ENCODE measurements at regions not wholly inside any gene's neighbourhood (a gene's known extent, or its start where the extent isn't known, plus 50 kb on each side); places are given as distances from the start of the nearest gene placed in this dataset.
A peak's percentile ranks its signal among the peaks of the same experiment; 100 is the strongest.
"Not testable (repeated sequence)": the region's sequence is repeated elsewhere in the genome, so short reads cannot be mapped to it uniquely, and the experiment has no call there.

GRCh38 chr16:23013484-23013883 lies 135.8 kb downstream of the USP31 start:
- DNase-seq = no peak
- H3K27me3 ChIP-seq (ENCODE audit: control insufficient read depth, insufficient read depth, low read length) = no peaks in the 10 kb centered on the region
- no peak overlapping the region for H3K4me3 ChIP-seq (ENCODE audit: insufficient read depth, low read depth, low read length)
- no peaks in the 10 kb centered on the region for H3K36me3 ChIP-seq (replicated peaks; ENCODE audit: control insufficient read depth, insufficient read depth, low read length)

- no peak for DNase-seq
These were observed 140.2 kb downstream of the USP31 start for GRCh38 chr16:23009075-23009474.

GRCh38 chr16:23008041-23008440 lies 141.2 kb downstream of the USP31 start:
- H3K27me3 ChIP-seq (ENCODE audit: control insufficient read depth, insufficient read depth, low read length) = no peaks in the 10 kb centered on the region
- no peaks in the 10 kb centered on the region for H3K36me3 ChIP-seq (replicated peaks; ENCODE audit: control insufficient read depth, insufficient read depth, low read length)
- H3K4me3 ChIP-seq (ENCODE audit: insufficient read depth, low read depth, low read length) = no peak overlapping the region
- DNase-seq = no peak

More at GRCh38 chr16:23009075-23009474, 140.2 kb downstream of the USP31 start:
- Histone ChIP-seq H3K27me3 (ENCODE audit: control insufficient read depth, insufficient read depth, low read length) (no peaks in the 10 kb centered on the region), H3K36me3 (replicated peaks; ENCODE audit: control insufficient read depth, insufficient read depth, low read length) (no peaks in the 10 kb centered on the region), H3K4me3 (ENCODE audit: insufficient read depth, low read depth, low read length) (no peak overlapping the region)

- no peak for DNase-seq
- Histone ChIP-seq H3K27me3 (ENCODE audit: control insufficient read depth, insufficient read depth, low read length) (no peaks in the 10 kb centered on the region), H3K36me3 (replicated peaks; ENCODE audit: control insufficient read depth, insufficient read depth, low read length) (no peaks in the 10 kb centered on the region), H3K4me3 (ENCODE audit: insufficient read depth, low read depth, low read length) (no peak overlapping the region)
These were observed 142.9 kb downstream of the USP31 start for GRCh38 chr16:23006380-23006779.

- no peak overlapping the region for H3K4me3 ChIP-seq (ENCODE audit: insufficient read depth, low read depth, low read length)
- no peaks in the 10 kb centered on the region for H3K27me3 ChIP-seq (ENCODE audit: control insufficient read depth, insufficient read depth, low read length)
- no peaks in the 10 kb centered on the region for H3K36me3 ChIP-seq (replicated peaks; ENCODE audit: control insufficient read depth, insufficient read depth, low read length)
- no peak for DNase-seq
These were observed 143.3 kb downstream of the USP31 start for GRCh38 chr16:23005951-23006350.

GRCh38 chr16:22989598-22989997 lies 159.7 kb downstream of the USP31 start:
- H3K4me3 ChIP-seq (ENCODE audit: insufficient read depth, low read depth, low read length) = no peak overlapping the region

GRCh38 chr16:22983614-22984013 lies 165.6 kb downstream of the USP31 start:
- H3K36me3 ChIP-seq (replicated peaks; ENCODE audit: control insufficient read depth, insufficient read depth, low read length) = no peaks in the 10 kb centered on the region
- DNase-seq = no peak
- H3K27me3 ChIP-seq (ENCODE audit: control insufficient read depth, insufficient read depth, low read length) = no peaks in the 10 kb centered on the region
- no peak overlapping the region for H3K4me3 ChIP-seq (ENCODE audit: insufficient read depth, low read depth, low read length)

More at GRCh38 chr16:22989598-22989997, 159.7 kb downstream of the USP31 start:
- no peak for DNase-seq
- H3K27me3 ChIP-seq (ENCODE audit: control insufficient read depth, insufficient read depth, low read length) = no peaks in the 10 kb centered on the region
- H3K36me3 ChIP-seq (replicated peaks; ENCODE audit: control insufficient read depth, insufficient read depth, low read length) = no peaks in the 10 kb centered on the region

GRCh38 chr16:22980514-22980913 lies 166.6 kb downstream of the HS3ST2 start:
- H3K27me3 ChIP-seq (ENCODE audit: control insufficient read depth, insufficient read depth, low read length); H3K36me3 ChIP-seq (replicated peaks; ENCODE audit: control insufficient read depth, insufficient read depth, low read length); H3K4me3 ChIP-seq (ENCODE audit: insufficient read depth, low read depth, low read length); DNase-seq: not testable (repeated sequence)

- no peak for DNase-seq
- Histone ChIP-seq H3K4me3 (ENCODE audit: insufficient read depth, low read depth, low read length) (no peak overlapping the region), H3K36me3 (replicated peaks; ENCODE audit: control insufficient read depth, insufficient read depth, low read length) (no peaks in the 10 kb centered on the region), H3K27me3 (ENCODE audit: control insufficient read depth, insufficient read depth, low read length) (no peaks in the 10 kb centered on the region; the same call in 1 of the 2 replicates)
These were observed 165.1 kb downstream of the HS3ST2 start for GRCh38 chr16:22979038-22979437.

GRCh38 chr16:22977294-22977697 lies 163.3 kb downstream of the HS3ST2 start:
- H3K27me3 ChIP-seq (ENCODE audit: control insufficient read depth, insufficient read depth, low read length) = no peaks in the 10 kb centered on the region; the same call in 1 of the 2 replicates
- H3K36me3 ChIP-seq (replicated peaks; ENCODE audit: control insufficient read depth, insufficient read depth, low read length) = no peaks in the 10 kb centered on the region
- DNase-seq = peak; percentile 16
- no peak overlapping the region for H3K4me3 ChIP-seq (ENCODE audit: insufficient read depth, low read depth, low read length)

- DNase-seq = no peak
- no peaks in the 10 kb centered on the region for H3K36me3 ChIP-seq (replicated peaks; ENCODE audit: control insufficient read depth, insufficient read depth, low read length)
- H3K4me3 ChIP-seq (ENCODE audit: insufficient read depth, low read depth, low read length) = no peak overlapping the region
- no peaks in the 10 kb centered on the region; the same call in 1 of the 2 replicates for H3K27me3 ChIP-seq (ENCODE audit: control insufficient read depth, insufficient read depth, low read length)
These were observed 159.6 kb downstream of the HS3ST2 start for GRCh38 chr16:22973522-22973921.

GRCh38 chr16:22971346-22971924 lies 157.5 kb downstream of the HS3ST2 start:
- no peaks in the 10 kb centered on the region for H3K36me3 ChIP-seq (replicated peaks; ENCODE audit: control insufficient read depth, insufficient read depth, low read length)
- H3K27me3 ChIP-seq (ENCODE audit: control insufficient read depth, insufficient read depth, low read length) = no peaks in the 10 kb centered on the region; the same call in 1 of the 2 replicates
- no peak for DNase-seq
- no peak overlapping the region for H3K4me3 ChIP-seq (ENCODE audit: insufficient read depth, low read depth, low read length)

- no peaks in the 10 kb centered on the region for H3K27me3 ChIP-seq (ENCODE audit: control insufficient read depth, insufficient read depth, low read length)
- DNase-seq = peak; percentile 16
- no peaks in the 10 kb centered on the region for H3K36me3 ChIP-seq (replicated peaks; ENCODE audit: control insufficient read depth, insufficient read depth, low read length)
- H3K4me3 ChIP-seq (ENCODE audit: insufficient read depth, low read depth, low read length) = no peak overlapping the region
These were observed 156.4 kb downstream of the HS3ST2 start for GRCh38 chr16:22970209-22970865.

GRCh38 chr16:22969567-22969966 lies 155.6 kb downstream of the HS3ST2 start:
- Histone ChIP-seq H3K27me3 (ENCODE audit: control insufficient read depth, insufficient read depth, low read length) (no peaks in the 10 kb centered on the region), H3K36me3 (replicated peaks; ENCODE audit: control insufficient read depth, insufficient read depth, low read length) (no peaks in the 10 kb centered on the region), H3K4me3 (ENCODE audit: insufficient read depth, low read depth, low read length) (no peak overlapping the region)
- DNase-seq = no peak

GRCh38 chr16:22968931-22969330 lies 155.0 kb downstream of the HS3ST2 start:
- Histone ChIP-seq H3K27me3 (ENCODE audit: control insufficient read depth, insufficient read depth, low read length) (no peaks in the 10 kb centered on the region), H3K36me3 (replicated peaks; ENCODE audit: control insufficient read depth, insufficient read depth, low read length) (no peaks in the 10 kb centered on the region)
- DNase-seq = no peak

More at GRCh38 chr16:22968931-22969330, 155.0 kb downstream of the HS3ST2 start:
- H3K4me3 ChIP-seq (ENCODE audit: insufficient read depth, low read depth, low read length) = no peak overlapping the region
